Spleen (tissue), 11 donors: ENCODE measurements at regions not wholly inside any gene's neighbourhood (a gene's known extent, or its start where the extent isn't known, plus 50 kb on each side); places are given as distances from the start of the nearest gene placed in this dataset.

Experiments
- DNase-seq: peaks from one replicate; pipeline ENCODE4 v3.0.0-alpha.2; 2020
- H3K27ac ChIP-seq, 8 donors: fragments of 200-600 bp; sonication (generic) in 7 of 8; 1 replicate in 4 of 8; 2 replicates in 4 of 8; pipeline versions ENCODE4 v1.5.0 to v1.8.0; 2016 to 2021; ENCODE audit warnings: inconsistent platforms in 4 of 8, mild to moderate bottlenecking in 4 of 8, moderate library complexity in 1 of 8
- H3K27me3 ChIP-seq, 7 donors: fragments of 200-600 bp; sonication (generic) in 6 of 7; replicated peaks in 1 of 7; 1 replicate in 4 of 7; 2 replicates in 3 of 7; pipeline versions ENCODE4 v1.5.0 to v1.8.0; 2016 to 2021; ENCODE audit warnings: inconsistent platforms in 3 of 7, mild to moderate bottlenecking in 1 of 7
- H3K36me3 ChIP-seq, 6 donors: fragments of 200-600 bp; sonication (generic) in 5 of 6; 1 replicate in 4 of 6; 2 replicates in 2 of 6; pipeline versions ENCODE4 v1.5.0 to v1.8.0; 2016 to 2021; ENCODE audit warnings: inconsistent platforms in 2 of 6
- H3K4me1 ChIP-seq, 6 donors: fragments of 200-600 bp; sonication (generic) in 5 of 6; 1 replicate in 3 of 6; 2 replicates in 3 of 6; pipeline versions ENCODE4 v1.5.0 to v1.8.0; 2016 to 2021; ENCODE audit warnings: inconsistent platforms in 3 of 6
- H3K4me3 ChIP-seq, 8 donors: fragments of 200-600 bp; sonication (generic) in 7 of 8; 1 replicate in 4 of 8; 2 replicates in 4 of 8; pipeline versions ENCODE4 v1.5.0 to v1.8.0; 2016 to 2021; ENCODE audit warnings: inconsistent platforms in 4 of 8, mild to moderate bottlenecking in 4 of 8, moderate library complexity in 2 of 8
- H3K9me3 ChIP-seq, 8 donors: fragments of 200-600 bp; sonication (generic) in 7 of 8; 1 replicate in 4 of 8; 2 replicates in 4 of 8; pipeline versions ENCODE4 v1.5.0 to v1.8.0; 2016 to 2021; ENCODE audit warnings: inconsistent platforms in 4 of 8
- CTCF ChIP-seq, 11 experiments: fragments of 200-600 bp in 7 of 11; fragments of 450-650 bp in 4 of 11; sonication (generic) in 4 of 11; IDR thresholded peaks in 8 of 11; conservative IDR thresholded peaks in 3 of 11; 1 replicate in 7 of 11; 2 replicates in 4 of 11; pipeline versions ENCODE4 v1.4.0 to v1.8.0; 2016 to 2021; ENCODE audit warnings: antibody characterized with exemption in 11 of 11, inconsistent platforms in 4 of 11, mild to moderate bottlenecking in 1 of 11
- POLR2A ChIP-seq, 3 donors: fragments of 450-650 bp; IDR thresholded peaks; one replicate each; pipeline ENCODE4 v1.5.1; 2017; ENCODE audit warnings: antibody characterized with exemption in 3 of 3, mild to moderate bottlenecking in 1 of 3
- POLR2AphosphoS5 ChIP-seq, 3 donors: sonication (generic); formaldehyde crosslinking; IDR thresholded peaks; one replicate each; pipeline ENCODE4 v1.5.1; 2017; ENCODE audit warnings: antibody characterized with exemption in 3 of 3
- WGBS, 5 donors: extraction: QIAGEN DNeasy Blood & Tissue Kit in 3 of 5; methylation state at CpG; one replicate each; pipeline versions ENCODE4 v1.1.5 to v1.1.7; 2013 to 2018; 5-methylcytosine and 5-hydroxymethylcytosine counted together
- intact Hi-C: fragments of 100-400 bp; cut with DNase I; formaldehyde crosslinking; loops from one replicate; pipeline ENCODE4 v1.15.0; 2023; ENCODE audit warnings: low total_unique reads
- donor health status: healthy with polysubstance abuse.
- donor health status: DM: no; HTN: no; CAD: no; lungs with moderate emphysema.
- donor health status: DM: no; HTN: no; CAD: no.
- donor health status: Bipolar disorder and iron deficiency.
- donor health status: healthy.
- donor health status: DM: no; HTN: no; CAD: no.
- donor health status: DM: yes; HTN: yes; CAD: no.

- Histone ChIP-seq H3K27ac (no peak overlapping the region), H3K27me3 (no peaks in the 10 kb centered on the region), H3K9me3 (peaks cover 0 to 3% (median 0%) of the 10 kb centered on the region in 8 donors), H3K4me3 (no peak overlapping the region), H3K4me1 (no peaks in the 10 kb centered on the region), H3K36me3 (no peaks in the 10 kb centered on the region)
- DNase-seq = no peak
- 75 to 94% (median 84%) methylated on average over 4 of the region's 4 CpGs for WGBS, 5 donors
- intact Hi-C loops = no loop called here
- TF ChIP-seq POLR2A (IDR thresholded peaks at IDR 0.05) (no peak), POLR2AphosphoS5 (IDR thresholded peaks at IDR 0.05) (no peak), CTCF (IDR thresholded peaks at IDR 0.05 in 8 of 11, conservative IDR thresholded peaks at IDR 0.05 in 3 of 11) (no peak)
These were observed 151.2 kb upstream of the CDIN1 start for GRCh38 chr15:36428102-36428845.

- no peak for DNase-seq
- 78 to 88% (median 81%) methylated on average over 2 of the region's 2 CpGs for WGBS, 5 donors
- no peak overlapping the region for H3K27ac ChIP-seq
- no peak overlapping the region for H3K4me3 ChIP-seq
- no peaks in the 10 kb centered on the region for H3K27me3 ChIP-seq
- TF ChIP-seq POLR2AphosphoS5 (IDR thresholded peaks at IDR 0.05) = no peak
- no peak for TF ChIP-seq CTCF (IDR thresholded peaks at IDR 0.05 in 8 of 11, conservative IDR thresholded peaks at IDR 0.05 in 3 of 11)
- H3K4me1 ChIP-seq = no peaks in the 10 kb centered on the region
- no peaks in the 10 kb centered on the region for H3K36me3 ChIP-seq
- intact Hi-C loops = no loop called here
- H3K9me3 ChIP-seq = no peaks in the 10 kb centered on the region
These were observed 149.7 kb upstream of the CDIN1 start for GRCh38 chr15:36429707-36430106.

GRCh38 chr15:36430280-36430679 lies 149.1 kb upstream of the CDIN1 start:
- DNase-seq = no peak
- WGBS, 5 donors = 87 to 93% (median 89%) methylated on average over 1 of the region's 1 CpG
- Histone ChIP-seq H3K27me3 (no peaks in the 10 kb centered on the region), H3K27ac (no peak overlapping the region), H3K4me1 (no peaks in the 10 kb centered on the region), H3K4me3 (no peak overlapping the region), H3K9me3 (no peaks in the 10 kb centered on the region), H3K36me3 (no peaks in the 10 kb centered on the region)
- no peak for TF ChIP-seq CTCF (IDR thresholded peaks at IDR 0.05 in 8 of 11, conservative IDR thresholded peaks at IDR 0.05 in 3 of 11)
- TF ChIP-seq POLR2A (IDR thresholded peaks at IDR 0.05) = no peak
- TF ChIP-seq POLR2AphosphoS5 (IDR thresholded peaks at IDR 0.05) = no peak
- intact Hi-C loops = no loop called here

GRCh38 chr15:36430726-36431265 lies 148.6 kb upstream of the CDIN1 start:
- TF ChIP-seq POLR2A (IDR thresholded peaks at IDR 0.05) (no peak), CTCF (IDR thresholded peaks at IDR 0.05 in 8 of 11, conservative IDR thresholded peaks at IDR 0.05 in 3 of 11) (no peak), POLR2AphosphoS5 (IDR thresholded peaks at IDR 0.05) (no peak)
- Histone ChIP-seq H3K36me3 (no peaks in the 10 kb centered on the region), H3K27me3 (no peaks in the 10 kb centered on the region), H3K4me1 (no peaks in the 10 kb centered on the region), H3K4me3 (no peak overlapping the region), H3K9me3 (no peaks in the 10 kb centered on the region), H3K27ac (no peak overlapping the region)
- 73 to 88% (median 82%) methylated on average over 4 of the region's 4 CpGs for WGBS, 5 donors
- DNase-seq = no peak
- intact Hi-C loops = no loop called here
